Muscle of leg (tissue), 3 donors: ENCODE measurements at regions not wholly inside any gene's neighbourhood (a gene's known extent, or its start where the extent isn't known, plus 50 kb on each side); places are given as distances from the start of the nearest gene placed in this dataset.
"Not testable (repeated sequence)": the region's sequence is repeated elsewhere in the genome, so short reads cannot be mapped to it uniquely, and the experiment has no call there.

Source experiments
- DNase-seq: peaks from one replicate; pipeline ENCODE4 v3.0.0; 2013
- H3K27ac ChIP-seq: one replicate; pipeline ENCODE4 v1.5.1; 2013; ENCODE audit warnings: mild to moderate bottlenecking, low read length, control low read depth
- H3K27me3 ChIP-seq: one replicate; pipeline ENCODE4 v1.6.1; 2013; ENCODE audit warnings: low read length; ENCODE audit not compliant: control insufficient read depth, insufficient read depth
- H3K36me3 ChIP-seq: one replicate; pipeline ENCODE4 v1.6.1; 2013; ENCODE audit warnings: low read length; ENCODE audit not compliant: control insufficient read depth, insufficient read depth
- H3K4me1 ChIP-seq: one replicate; pipeline ENCODE4 v1.6.1; 2013; ENCODE audit warnings: low read length; ENCODE audit not compliant: control insufficient read depth, insufficient read depth
- H3K4me3 ChIP-seq: one replicate; pipeline ENCODE4 v1.5.1; 2013; ENCODE audit warnings: low read length, control low read depth
- H3K9me3 ChIP-seq: replicated peaks from 2 replicates; pipeline ENCODE4 v1.6.1; 2013; ENCODE audit warnings: low read depth, low read length; ENCODE audit not compliant: control insufficient read depth
- WGBS: methylation state at CpG from one replicate; pipeline ENCODE4 v1.1.5; 2013; ENCODE audit warnings: missing lambda C conversion rate; ENCODE audit not compliant: insufficient coverage; 5-methylcytosine and 5-hydroxymethylcytosine counted together

GRCh38 chr16:86885139-86885538 is 306.8 kb downstream of the FOXL1 start:
- H3K36me3 ChIP-seq = no peaks in the 10 kb centered on the region
- no peak overlapping the region for H3K27ac ChIP-seq
- peaks cover 46% of the 10 kb centered on the region for H3K27me3 ChIP-seq
- DNase-seq = no peak
- WGBS = 100% methylated on average over 3 of the region's 6 CpGs
- no peak overlapping the region for H3K4me3 ChIP-seq
- no peaks in the 10 kb centered on the region for H3K9me3 ChIP-seq
- peaks cover 36% of the 10 kb centered on the region for H3K4me1 ChIP-seq

GRCh38 chr16:86886651-86887050 is 308.3 kb downstream of the FOXL1 start:
- peaks cover 32% of the 10 kb centered on the region for H3K27me3 ChIP-seq
- no peak for DNase-seq
- no peaks in the 10 kb centered on the region for H3K9me3 ChIP-seq
- H3K36me3 ChIP-seq = no peaks in the 10 kb centered on the region
- WGBS = no CpG with 5 or more reads among the region's 1 CpG
- peaks cover 34% of the 10 kb centered on the region for H3K4me1 ChIP-seq
- no peak overlapping the region for H3K27ac ChIP-seq
- H3K4me3 ChIP-seq = no peak overlapping the region

- Histone ChIP-seq H3K9me3 (no peaks in the 10 kb centered on the region), H3K27ac (no peak overlapping the region), H3K4me1 (peaks cover 31% of the 10 kb centered on the region), H3K27me3 (peaks cover 26% of the 10 kb centered on the region), H3K36me3 (no peaks in the 10 kb centered on the region), H3K4me3 (no peak overlapping the region)
- 57% methylated on average over 4 of the region's 8 CpGs for WGBS
- no peak for DNase-seq
These were observed 309.1 kb downstream of the FOXL1 start for GRCh38 chr16:86887416-86887815.

- no peak for DNase-seq
- WGBS = 33% methylated on average over 1 of the region's 4 CpGs
These were observed 310.1 kb downstream of the FOXL1 start for GRCh38 chr16:86888231-86889053.

GRCh38 chr16:86889054-86889366 is 310.7 kb downstream of the FOXL1 start:
- H3K27me3 ChIP-seq = peaks cover 19% of the 10 kb centered on the region
- not testable (repeated sequence) for H3K4me3 ChIP-seq, H3K9me3 ChIP-seq, DNase-seq, H3K27ac ChIP-seq, H3K36me3 ChIP-seq
- H3K4me1 ChIP-seq = peaks cover 29% of the 10 kb centered on the region
- 80% methylated on average over 1 of the region's 1 CpG for WGBS

More at GRCh38 chr16:86888231-86889053, 310.1 kb downstream of the FOXL1 start:
- Histone ChIP-seq H3K9me3 (no peaks in the 10 kb centered on the region), H3K36me3 (no peaks in the 10 kb centered on the region), H3K4me1 (peaks cover 30% of the 10 kb centered on the region), H3K4me3 (no peak overlapping the region), H3K27ac (no peak overlapping the region), H3K27me3 (peaks cover 22% of the 10 kb centered on the region)

- 100% methylated on average over 2 of the region's 3 CpGs for WGBS
- no peak for DNase-seq
- peaks cover 14% of the 10 kb centered on the region for H3K27me3 ChIP-seq
- H3K4me3 ChIP-seq = no peak overlapping the region
- no peaks in the 10 kb centered on the region for H3K36me3 ChIP-seq
- no peak overlapping the region for H3K27ac ChIP-seq
- H3K9me3 ChIP-seq = no peaks in the 10 kb centered on the region
- H3K4me1 ChIP-seq = peaks cover 22% of the 10 kb centered on the region
These were observed 311.6 kb downstream of the FOXL1 start for GRCh38 chr16:86889974-86890373.

GRCh38 chr16:86891121-86891520 is 312.8 kb downstream of the FOXL1 start:
- no peaks in the 10 kb centered on the region for H3K9me3 ChIP-seq
- H3K36me3 ChIP-seq = no peaks in the 10 kb centered on the region
- WGBS = 94% methylated on average over 2 of the region's 7 CpGs

GRCh38 chr16:86891631-86892030 is 313.3 kb downstream of the FOXL1 start:
- 84% methylated on average over 5 of the region's 12 CpGs for WGBS
- Histone ChIP-seq H3K27ac (no peak overlapping the region), H3K4me3 (no peak overlapping the region), H3K36me3 (no peaks in the 10 kb centered on the region), H3K9me3 (no peaks in the 10 kb centered on the region), H3K4me1 (peaks cover 31% of the 10 kb centered on the region), H3K27me3 (peaks cover 15% of the 10 kb centered on the region)
- DNase-seq = no peak

More at GRCh38 chr16:86891121-86891520, 312.8 kb downstream of the FOXL1 start:
- Histone ChIP-seq H3K4me3 (no peak overlapping the region), H3K27ac (no peak overlapping the region), H3K4me1 (peaks cover 29% of the 10 kb centered on the region), H3K27me3 (peaks cover 13% of the 10 kb centered on the region)
- DNase-seq = no peak

- peaks cover 16% of the 10 kb centered on the region for H3K27me3 ChIP-seq
- no peak overlapping the region for H3K4me3 ChIP-seq
- H3K36me3 ChIP-seq = no peaks in the 10 kb centered on the region
- no peaks in the 10 kb centered on the region for H3K9me3 ChIP-seq
- peaks cover 32% of the 10 kb centered on the region for H3K4me1 ChIP-seq
- WGBS = 28% methylated on average over 5 of the region's 6 CpGs
- DNase-seq = peak; percentile 57
- H3K27ac ChIP-seq = peak overlapping the region; percentile 47
These were observed 314.2 kb downstream of the FOXL1 start for GRCh38 chr16:86892509-86892908.

GRCh38 chr16:86893506-86893905 is 315.2 kb downstream of the FOXL1 start:
- no peak overlapping the region for H3K4me3 ChIP-seq
- no peak for DNase-seq
- H3K4me1 ChIP-seq = peaks cover 37% of the 10 kb centered on the region
- H3K27me3 ChIP-seq = peaks cover 10% of the 10 kb centered on the region
- no peaks in the 10 kb centered on the region for H3K36me3 ChIP-seq
- no peak overlapping the region for H3K27ac ChIP-seq
- H3K9me3 ChIP-seq = no peaks in the 10 kb centered on the region
- 77% methylated on average over 5 of the region's 10 CpGs for WGBS
